GM12872 (cell line): ENCODE measurements at regions not wholly inside any gene's neighbourhood (a gene's known extent, or its start where the extent isn't known, plus 50 kb on each side); places are given as distances from the start of the nearest gene placed in this dataset.

Experiments
- CTCF ChIP-seq: IDR thresholded peaks from 3 replicates; pipeline ENCODE4 v1.5.1; 2011; ENCODE audit warnings: low read depth, mild to moderate bottlenecking, low read length, moderate library complexity; ENCODE audit not compliant: insufficient read depth

- no peak for TF ChIP-seq CTCF
These were observed 242.8 kb upstream of the RGS17 start for GRCh38 chr6:153373869-153374268.

- TF ChIP-seq CTCF: no peak
These were observed 237.0 kb upstream of the RGS17 start for GRCh38 chr6:153368131-153368530.

GRCh38 chr6:153367021-153367420 is 235.9 kb upstream of the RGS17 start:
- TF ChIP-seq CTCF: no peak

GRCh38 chr6:153357391-153357790 is 226.3 kb upstream of the RGS17 start:
- no peak for TF ChIP-seq CTCF

- TF ChIP-seq CTCF: no peak
These were observed 209.5 kb upstream of the RGS17 start for GRCh38 chr6:153340568-153340967.

- TF ChIP-seq CTCF: no peak
These were observed 203.0 kb upstream of the RGS17 start for GRCh38 chr6:153334121-153334520.

- no peak for TF ChIP-seq CTCF
These were observed 197.1 kb upstream of the RGS17 start for GRCh38 chr6:153328194-153328593.

GRCh38 chr6:153325661-153326060 is 194.6 kb upstream of the RGS17 start:
- no peak for TF ChIP-seq CTCF
